HG03175 (cell line): ENCODE measurements at regions not wholly inside any gene's neighbourhood (a gene's known extent, or its start where the extent isn't known, plus 50 kb on each side); places are given as distances from the start of the nearest gene placed in this dataset.

ENCODE experiments used
- ATAC-seq: cut with Tn5 transposase; IDR thresholded peaks from one replicate; pipeline ENCODE4 v1.9.1; 2021; ENCODE audit warnings: mild to moderate bottlenecking, moderate library complexity; ENCODE audit not compliant: unreplicated experiment

DNA sequence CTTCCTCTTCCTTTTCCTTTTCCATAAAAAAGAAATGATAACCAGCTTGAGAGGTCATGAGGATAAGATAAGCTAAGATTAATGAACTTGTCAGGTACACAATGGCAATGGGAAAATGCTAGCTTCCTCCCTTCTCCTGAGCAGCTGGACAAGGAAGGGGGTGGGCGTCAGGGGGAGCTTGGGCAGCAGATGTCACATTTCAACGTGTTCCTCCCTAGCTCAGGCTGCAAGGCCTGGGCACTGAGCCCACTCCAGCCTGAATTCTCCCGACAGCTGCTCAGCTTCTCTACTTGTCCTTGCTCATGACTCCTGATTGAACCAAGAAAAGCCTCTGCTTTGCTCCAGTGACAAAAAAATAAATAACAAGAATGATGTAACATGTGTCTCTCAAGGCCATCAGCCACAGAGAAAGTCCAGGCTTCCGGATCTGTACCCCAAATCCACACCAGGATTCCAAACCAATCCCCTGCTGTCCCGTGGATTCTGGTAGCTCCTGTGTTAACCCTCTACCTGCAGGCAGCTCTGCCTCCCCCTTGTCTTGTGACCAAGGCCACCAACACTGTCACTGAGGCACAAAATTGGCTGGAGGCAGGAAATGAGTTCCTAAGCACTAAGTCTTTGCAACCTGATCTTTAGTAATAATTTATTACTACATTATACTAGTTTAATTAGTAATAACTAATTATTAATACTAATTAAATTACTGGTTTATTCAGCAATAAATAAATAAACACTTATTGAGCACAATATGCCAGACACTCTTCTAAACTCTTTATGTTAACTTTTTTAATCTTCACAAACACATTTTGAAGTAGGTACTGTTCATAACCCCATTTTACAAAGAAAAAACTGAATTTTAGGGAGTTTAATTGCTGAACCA, 146.5 kb downstream of the CCDC34 start:
- no peak for ATAC-seq

GRCh38 chr11:27215471-27216269, 147.3 kb downstream of the CCDC34 start:
- ATAC-seq: no peak

- no peak for ATAC-seq
Observed at GRCh38 chr11:27214713-27215112, 148.3 kb downstream of the CCDC34 start.

- no peak for ATAC-seq
Observed at GRCh38 chr11:27213232-27213660, 149.8 kb downstream of the CCDC34 start.

GRCh38 chr11:27212248-27212780, 150.7 kb downstream of the CCDC34 start:
- peak; percentile 79 for ATAC-seq

DNA sequence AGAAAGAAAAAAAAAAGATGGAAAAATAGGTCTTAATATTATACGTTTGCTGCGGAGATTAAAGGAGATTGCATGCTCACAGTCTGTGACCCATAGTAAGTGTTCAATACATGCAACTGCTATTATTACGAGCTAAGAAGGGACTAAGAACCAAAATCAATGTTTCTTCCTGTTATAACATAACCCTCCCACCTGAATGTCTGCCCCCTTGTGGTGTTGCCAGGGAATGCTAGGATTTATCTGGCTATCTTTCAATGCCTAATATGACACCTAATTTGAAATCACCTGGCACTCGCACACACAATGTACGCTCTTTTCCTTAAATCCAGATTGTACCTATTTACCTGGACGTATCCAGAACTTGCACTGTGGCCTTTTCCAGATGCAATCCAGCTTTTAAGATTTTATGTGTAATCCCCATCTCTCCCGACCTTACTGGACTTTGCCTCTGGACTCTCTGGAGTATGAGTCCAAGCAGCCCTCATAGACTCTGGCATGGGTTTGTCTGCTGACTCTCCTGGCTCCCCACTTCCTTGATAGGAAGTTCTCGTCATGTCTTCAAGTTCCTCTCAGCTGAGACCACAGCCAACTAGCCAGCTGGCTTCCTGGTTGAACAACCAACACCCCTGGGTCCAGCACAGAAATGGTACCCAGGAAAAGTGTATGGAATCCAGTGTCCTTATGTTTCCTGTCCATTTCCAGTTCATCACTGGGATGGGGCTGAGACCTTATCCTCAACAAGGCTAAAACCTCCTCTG, 151.5 kb downstream of the CCDC34 start:
- ATAC-seq: peak; percentile 8

DNA sequence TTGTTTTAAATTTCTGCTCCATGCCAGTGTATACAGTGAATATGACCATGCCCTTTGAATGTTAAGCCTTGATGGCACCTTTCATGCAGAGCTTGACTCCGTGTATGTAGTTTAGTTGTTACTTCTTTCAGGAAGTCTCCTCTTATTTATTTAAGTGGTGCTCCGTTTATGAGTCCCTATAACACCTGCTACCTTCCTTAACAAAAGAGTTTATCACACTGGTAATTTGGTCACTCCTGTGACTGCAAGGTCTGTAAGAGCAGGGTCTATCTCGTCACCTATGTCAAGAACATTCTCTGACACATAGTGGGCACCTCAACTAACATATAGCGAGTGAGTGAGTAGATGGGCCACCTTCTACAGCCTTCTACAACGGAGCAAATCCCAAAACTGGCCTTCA, 152.5 kb downstream of the CCDC34 start:
- ATAC-seq: no peak

DNA sequence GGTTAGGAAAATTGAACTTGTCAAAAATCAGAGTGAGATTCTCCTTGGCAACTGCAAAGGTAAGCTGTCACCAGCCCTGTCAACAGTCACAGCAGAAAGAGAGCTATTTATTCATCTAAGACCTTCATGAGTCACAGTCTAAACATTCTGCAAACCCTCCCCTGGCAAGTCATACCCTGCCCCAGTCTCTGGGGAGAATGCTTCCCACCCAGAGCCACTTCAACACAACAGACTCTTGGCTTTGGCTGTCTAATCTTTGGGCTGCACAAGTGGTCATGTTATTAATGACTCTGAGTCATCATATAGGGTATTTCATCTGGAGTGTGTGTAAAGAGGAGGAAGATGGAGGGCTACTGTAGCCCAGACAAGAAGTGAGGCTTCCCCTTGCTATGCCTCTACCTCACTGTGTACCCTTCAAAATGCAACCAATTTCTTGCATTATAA, 153.4 kb downstream of the CCDC34 start:
- ATAC-seq: no peak

- ATAC-seq: no peak
Observed at GRCh38 chr11:27208846-27209245, 154.2 kb downstream of the CCDC34 start.

GRCh38 chr11:27207025-27207650, 155.9 kb downstream of the CCDC34 start:
- no peak for ATAC-seq

DNA sequence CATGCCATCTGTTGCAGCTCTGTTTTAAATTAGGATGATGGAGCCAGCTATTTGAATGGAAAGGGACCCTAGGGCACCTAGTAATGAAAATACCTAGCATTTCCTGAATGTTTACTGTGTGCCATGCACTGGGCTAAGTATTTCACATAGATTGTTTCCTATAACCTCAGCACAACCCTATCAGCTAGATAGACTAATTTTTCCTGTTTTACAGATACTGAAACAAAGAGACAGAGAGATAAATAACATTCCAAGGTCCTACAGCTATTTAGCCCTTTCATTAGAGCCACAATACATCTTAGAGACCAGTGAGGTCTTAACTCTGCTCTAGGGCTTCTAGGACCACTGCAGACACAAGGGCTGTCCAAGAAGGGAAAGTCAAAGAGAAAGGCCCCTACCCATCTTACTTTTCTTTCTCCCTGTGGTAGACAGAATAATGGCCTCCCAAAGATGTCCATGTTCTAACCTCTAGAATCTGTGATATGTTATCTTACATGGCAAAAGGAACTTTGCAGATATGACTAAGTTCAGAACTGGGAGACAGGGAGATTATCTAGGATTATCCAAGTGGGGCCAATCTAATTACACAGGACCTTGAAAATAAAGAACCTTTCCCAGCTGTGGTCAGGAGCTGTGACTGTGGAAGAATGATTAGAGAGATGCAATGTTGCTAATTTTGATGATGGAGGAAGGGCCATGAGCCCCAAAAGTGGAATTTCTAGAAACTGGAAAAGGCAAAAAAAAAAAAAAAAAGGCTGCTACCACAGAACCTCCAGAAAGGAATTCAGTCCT, 157.0 kb downstream of the CCDC34 start:
- ATAC-seq: no peak

GRCh38 chr11:27205250-27205649, 157.8 kb downstream of the CCDC34 start:
- no peak for ATAC-seq

GRCh38 chr11:27204529-27204928, 158.5 kb downstream of the CCDC34 start:
- peak; percentile 50 for ATAC-seq

- no peak for ATAC-seq
Observed at GRCh38 chr11:27203077-27203647, 159.9 kb downstream of the CCDC34 start.

DNA sequence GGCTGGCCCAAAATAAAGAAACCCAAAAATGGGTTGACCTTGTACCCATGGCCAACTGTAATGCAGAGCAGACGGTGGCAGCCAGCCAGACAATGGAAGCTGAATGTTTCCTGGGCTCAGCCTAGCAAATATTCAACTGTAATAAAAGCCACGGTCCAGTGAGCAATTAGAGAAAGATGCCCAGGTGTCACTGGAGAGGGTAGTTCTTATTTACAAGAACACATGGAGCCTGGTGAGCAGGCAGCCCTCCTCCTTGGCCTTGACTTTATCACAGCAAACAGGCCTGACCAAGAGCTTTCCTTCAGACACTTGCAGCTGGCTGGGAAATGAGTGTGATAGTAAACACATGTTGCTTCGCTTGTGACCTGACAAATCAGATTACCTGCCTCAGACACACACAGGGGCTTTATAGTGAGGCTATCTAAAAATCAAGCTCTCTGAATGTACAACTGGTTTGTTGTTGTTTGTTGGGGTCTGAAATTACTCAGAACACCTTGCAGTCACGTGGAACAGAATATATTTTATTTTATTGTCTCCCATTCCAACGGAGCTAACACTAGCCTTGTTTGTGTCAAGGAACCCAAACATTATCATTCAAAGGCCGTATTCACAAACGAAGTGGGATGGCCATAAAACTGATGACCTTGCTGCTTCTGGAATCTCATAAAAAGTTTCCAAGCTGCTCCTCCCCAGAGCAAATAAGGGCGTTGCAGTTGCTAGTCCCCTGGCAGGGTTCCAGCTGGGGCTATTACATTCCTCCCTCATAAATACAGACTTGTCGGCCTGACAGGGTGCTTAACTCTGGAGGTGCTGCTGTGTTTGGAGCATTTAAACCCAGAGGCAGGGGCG, 161.1 kb downstream of the BBOX1 start:
- no peak for ATAC-seq

DNA sequence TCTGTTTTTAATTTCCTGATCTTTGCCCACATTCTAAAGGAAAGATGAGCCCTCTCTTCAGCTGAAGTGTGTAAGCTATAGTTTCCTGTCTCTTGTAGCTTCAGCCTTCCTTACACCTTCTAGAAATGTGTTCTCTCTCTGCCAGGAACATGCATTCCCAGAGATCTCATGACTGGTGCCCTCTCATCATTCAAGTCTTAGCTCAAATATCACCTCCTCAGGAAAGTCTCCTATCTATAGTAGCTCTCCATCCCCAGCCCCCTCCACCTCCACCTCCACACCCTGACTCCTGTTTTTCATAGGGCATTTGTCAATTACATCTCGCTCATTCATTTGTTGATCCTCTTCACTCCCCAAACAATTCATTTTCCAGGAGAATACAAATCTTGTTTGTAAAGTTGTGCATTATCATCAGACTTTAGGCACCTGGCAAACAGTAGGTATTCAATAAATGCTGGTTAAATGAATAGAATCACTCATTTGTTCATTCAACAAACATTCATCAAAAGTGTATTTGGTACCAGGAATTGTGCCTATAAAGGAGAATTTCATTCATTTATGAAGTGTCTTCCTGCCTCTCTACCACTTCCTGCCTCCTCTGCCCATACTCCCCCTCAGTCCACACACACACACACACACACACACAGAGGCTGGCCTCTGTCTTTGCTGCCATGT, 160.3 kb downstream of the BBOX1 start:
- ATAC-seq: no peak

- no peak for ATAC-seq
Observed at GRCh38 chr11:27196203-27196897, 155.7 kb downstream of the BBOX1 start.
